ENCODE measurements at regions not wholly inside any gene's neighbourhood (a gene's known extent, or its start where the extent isn't known, plus 50 kb on each side); places are given as distances from the start of the nearest gene placed in this dataset.
A peak's percentile ranks its signal among the peaks of the same experiment; 100 is the strongest.

DNA sequence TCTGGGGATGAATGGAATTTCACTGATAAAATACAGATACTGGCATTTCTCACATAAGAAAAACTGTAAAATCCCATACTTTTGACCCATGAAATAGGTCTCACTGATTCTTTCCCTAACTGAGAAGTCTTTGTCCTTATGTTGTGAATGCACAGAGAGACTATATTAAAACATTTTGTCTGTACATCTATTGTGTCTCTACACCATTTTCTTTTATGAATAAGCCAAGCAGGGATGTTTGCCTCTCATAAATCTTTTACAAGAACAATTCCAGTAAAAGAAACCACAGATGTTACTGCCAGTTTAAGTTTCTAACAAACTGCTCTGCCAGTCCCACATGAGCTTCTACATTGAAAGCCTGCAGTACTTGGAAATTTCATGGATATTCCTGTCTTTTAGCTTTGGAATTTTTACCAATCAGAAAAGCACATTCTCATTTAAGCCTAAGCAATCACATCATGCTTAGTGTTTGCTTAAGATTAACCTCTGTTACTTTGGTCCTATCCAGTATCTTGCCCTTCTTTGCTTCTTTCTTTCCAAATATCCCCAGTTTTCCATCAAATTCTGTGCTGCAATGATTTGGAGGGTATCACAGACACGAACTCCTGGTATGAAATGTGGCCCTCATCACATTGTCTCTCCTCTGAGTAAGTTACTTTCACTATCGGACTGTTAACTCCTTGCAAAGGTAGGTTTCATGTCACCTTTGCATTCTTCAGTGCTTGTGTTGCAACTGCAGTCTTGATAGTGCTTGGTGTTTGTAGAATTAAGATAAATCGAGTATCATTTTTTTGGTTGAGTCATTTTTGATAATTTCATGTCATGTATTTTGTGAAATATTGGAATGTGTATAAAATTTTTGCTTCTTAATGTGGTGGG is 415.1 kb upstream of the ADAMTSL1 start:
- H3K27me3 Mint-ChIP-seq (ENCODE audit: low read depth): peaks cover 5% of the 10 kb centered on the region
- no peak overlapping the region for H3K27ac Mint-ChIP-seq
- no peaks in the 10 kb centered on the region for H3K36me3 Mint-ChIP-seq
- TF ChIP-seq, protein P1, sequence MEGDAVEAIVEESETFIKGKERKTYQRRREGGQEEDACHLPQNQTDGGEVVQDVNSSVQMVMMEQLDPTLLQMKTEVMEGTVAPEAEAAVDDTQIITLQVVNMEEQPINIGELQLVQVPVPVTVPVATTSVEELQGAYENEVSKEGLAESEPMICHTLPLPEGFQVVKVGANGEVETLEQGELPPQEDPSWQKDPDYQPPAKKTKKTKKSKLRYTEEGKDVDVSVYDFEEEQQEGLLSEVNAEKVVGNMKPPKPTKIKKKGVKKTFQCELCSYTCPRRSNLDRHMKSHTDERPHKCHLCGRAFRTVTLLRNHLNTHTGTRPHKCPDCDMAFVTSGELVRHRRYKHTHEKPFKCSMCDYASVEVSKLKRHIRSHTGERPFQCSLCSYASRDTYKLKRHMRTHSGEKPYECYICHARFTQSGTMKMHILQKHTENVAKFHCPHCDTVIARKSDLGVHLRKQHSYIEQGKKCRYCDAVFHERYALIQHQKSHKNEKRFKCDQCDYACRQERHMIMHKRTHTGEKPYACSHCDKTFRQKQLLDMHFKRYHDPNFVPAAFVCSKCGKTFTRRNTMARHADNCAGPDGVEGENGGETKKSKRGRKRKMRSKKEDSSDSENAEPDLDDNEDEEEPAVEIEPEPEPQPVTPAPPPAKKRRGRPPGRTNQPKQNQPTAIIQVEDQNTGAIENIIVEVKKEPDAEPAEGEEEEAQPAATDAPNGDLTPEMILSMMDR (IDR thresholded peaks at IDR 0.05; ENCODE audit: unreplicated experiment): no peak
- no peak for DNase-seq (ENCODE audit: low spot score in 2 of 2, unreplicated experiment in 2 of 2)
- no peaks in the 10 kb centered on the region for H3K9me3 Mint-ChIP-seq
- peaks cover 27% of the 10 kb centered on the region for H3K4me1 Mint-ChIP-seq
- H3K4me3 Mint-ChIP-seq: no peak overlapping the region

DNA sequence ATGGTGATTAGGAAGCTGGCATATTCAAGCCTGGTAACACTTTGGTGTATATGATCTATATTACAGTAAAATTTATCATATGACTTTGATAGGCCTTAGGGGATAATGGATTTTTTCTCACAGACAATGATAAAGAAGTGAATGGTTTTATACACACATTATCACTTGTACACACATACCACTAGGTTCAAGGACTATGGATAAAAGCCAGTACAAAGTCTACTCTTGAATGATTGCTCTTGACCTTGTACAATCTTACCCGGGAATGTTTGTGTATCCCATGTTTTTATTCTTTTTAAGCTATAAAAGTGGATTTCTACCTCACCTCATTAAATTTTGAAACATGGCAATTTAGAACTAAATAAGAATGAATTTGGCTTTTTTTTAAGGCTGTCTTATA is 414.5 kb upstream of the ADAMTSL1 start:
- no peak overlapping the region for H3K4me3 Mint-ChIP-seq
- no peak for DNase-seq (ENCODE audit: low spot score in 2 of 2, unreplicated experiment in 2 of 2)
- TF ChIP-seq, protein P1 (IDR thresholded peaks at IDR 0.05; ENCODE audit: unreplicated experiment): no peak
- H3K27me3 Mint-ChIP-seq (ENCODE audit: low read depth): peaks cover 12% of the 10 kb centered on the region
- H3K36me3 Mint-ChIP-seq: no peaks in the 10 kb centered on the region
- H3K4me1 Mint-ChIP-seq: peaks cover 27% of the 10 kb centered on the region
- no peak overlapping the region for H3K27ac Mint-ChIP-seq
- H3K9me3 Mint-ChIP-seq: no peaks in the 10 kb centered on the region

DNA sequence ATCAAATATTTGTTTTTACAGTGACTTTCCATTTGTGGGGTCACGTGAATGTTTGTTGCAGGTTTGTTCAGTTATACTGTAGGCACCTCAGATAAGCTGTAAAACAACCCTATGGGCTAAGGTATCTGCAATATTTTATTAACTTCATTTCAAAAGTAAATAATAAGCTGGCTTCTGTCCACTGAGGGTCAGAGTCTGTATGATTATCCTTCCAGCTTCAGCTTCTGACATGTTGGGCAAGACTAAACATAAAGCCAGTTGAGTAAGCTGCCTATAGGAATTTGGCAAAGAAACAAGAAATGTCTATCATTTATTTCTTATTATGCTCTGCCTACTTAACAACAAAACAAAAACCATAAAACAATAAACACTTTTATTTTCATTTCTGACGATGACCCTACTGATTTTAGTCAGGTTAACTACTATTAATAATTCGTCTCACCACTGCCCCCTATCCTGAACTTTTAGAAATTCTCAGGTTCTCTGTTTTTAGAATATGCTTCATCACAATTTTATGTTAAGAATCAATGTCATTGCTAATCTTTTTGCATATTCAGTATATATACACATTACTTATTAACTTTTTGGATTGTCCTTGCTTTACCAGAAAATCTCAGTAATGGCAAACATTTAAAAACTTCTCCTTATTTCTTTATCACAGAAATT is 413.6 kb upstream of the ADAMTSL1 start:
- Mint-ChIP-seq H3K27me3 (ENCODE audit: low read depth) (peaks cover 12% of the 10 kb centered on the region), H3K27ac (no peak overlapping the region), H3K36me3 (no peaks in the 10 kb centered on the region), H3K4me1 (peaks cover 24% of the 10 kb centered on the region), H3K4me3 (no peak overlapping the region), H3K9me3 (no peaks in the 10 kb centered on the region)
- TF ChIP-seq, protein P1 (IDR thresholded peaks at IDR 0.05; ENCODE audit: unreplicated experiment): peak; percentile 64
- DNase-seq (ENCODE audit: low spot score in 2 of 2, unreplicated experiment in 2 of 2): no peak

DNA sequence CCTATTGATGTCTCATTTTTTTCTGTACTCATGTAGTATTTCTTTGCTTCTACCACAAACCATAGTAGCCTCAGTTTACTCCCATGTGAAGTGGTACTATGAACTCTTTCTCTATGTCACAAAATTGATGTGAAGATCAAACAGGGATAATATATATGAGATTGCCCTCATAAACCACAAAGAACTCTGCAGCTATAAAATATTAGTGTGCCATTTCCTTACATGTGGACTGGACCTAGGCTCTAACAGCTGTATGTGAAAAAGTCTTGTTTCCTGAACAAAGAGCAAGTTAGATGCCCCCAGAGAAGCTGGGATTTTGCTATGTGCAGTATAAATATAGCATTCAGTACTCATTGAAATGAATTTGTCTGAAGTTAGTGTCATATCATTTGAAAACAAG is 412.6 kb upstream of the ADAMTSL1 start:
- Mint-ChIP-seq H3K4me3 (no peak overlapping the region), H3K4me1 (peaks cover 16% of the 10 kb centered on the region), H3K36me3 (no peaks in the 10 kb centered on the region), H3K27me3 (ENCODE audit: low read depth) (peaks cover 12% of the 10 kb centered on the region), H3K9me3 (no peaks in the 10 kb centered on the region), H3K27ac (no peak overlapping the region)
- TF ChIP-seq, protein P1 (IDR thresholded peaks at IDR 0.05; ENCODE audit: unreplicated experiment): no peak
- no peak for DNase-seq (ENCODE audit: low spot score in 2 of 2, unreplicated experiment in 2 of 2)

DNA sequence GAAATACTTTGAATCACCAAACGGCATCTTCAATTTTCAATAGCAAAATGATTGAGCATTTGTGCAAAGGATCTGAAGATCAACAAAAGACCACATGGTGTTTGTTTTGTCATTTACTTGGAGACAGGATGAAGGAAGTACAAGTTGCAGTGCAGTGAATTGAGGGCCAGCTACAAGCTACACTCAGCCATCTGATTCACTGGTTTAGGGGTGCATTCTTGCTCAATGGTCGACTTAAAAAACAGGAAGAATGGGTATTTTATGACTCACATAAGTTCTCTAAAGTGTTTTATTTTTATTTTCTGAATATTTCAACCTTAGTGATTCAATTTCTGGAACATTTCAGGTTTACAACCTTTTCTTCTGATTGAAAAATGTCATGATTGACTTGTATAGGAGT is 412.1 kb upstream of the ADAMTSL1 start:
- Mint-ChIP-seq H3K27ac (no peak overlapping the region), H3K27me3 (ENCODE audit: low read depth) (peaks cover 12% of the 10 kb centered on the region), H3K4me3 (no peak overlapping the region), H3K36me3 (no peaks in the 10 kb centered on the region), H3K9me3 (no peaks in the 10 kb centered on the region), H3K4me1 (peaks cover 11% of the 10 kb centered on the region)
- DNase-seq (ENCODE audit: low spot score in 2 of 2, unreplicated experiment in 2 of 2): no peak
- TF ChIP-seq, protein P1 (IDR thresholded peaks at IDR 0.05; ENCODE audit: unreplicated experiment): no peak

Measured in mesothelial cell of epicardium (in vitro differentiated cells).